HepG2 (cell line): ENCODE measurements at regions not wholly inside any gene's neighbourhood (a gene's known extent, or its start where the extent isn't known, plus 50 kb on each side); places are given as distances from the start of the nearest gene placed in this dataset.

Experiments used
- CTCF ChIP-seq: sonication (generic); formaldehyde crosslinking; IDR thresholded peaks from 2 replicates; pipeline ENCODE4 v1.5.0; 2020; ENCODE audit warnings: mild to moderate bottlenecking, missing genetic modification reagents, moderate library complexity
- MXI1 ChIP-seq: IDR thresholded peaks from 3 replicates; pipeline ENCODE4 v1.6.1; 2012; ENCODE audit warnings: low read depth, low read length, inconsistent platforms, borderline replicate concordance
- NFYB ChIP-seq: sonication (generic); formaldehyde crosslinking; IDR thresholded peaks from 2 replicates; pipeline ENCODE4 v1.4.0; 2020; ENCODE audit warnings: missing genetic modification reagents
- SIN3A ChIP-seq: IDR thresholded peaks from 2 replicates; pipeline ENCODE4 v1.6.1; 2011; ENCODE audit warnings: low read depth, mild to moderate bottlenecking, control low read depth, low read length, borderline replicate concordance
- SMAD3 ChIP-seq: sonication (generic); formaldehyde crosslinking; IDR thresholded peaks from 2 replicates; pipeline ENCODE4 v1.4.0; 2020; ENCODE audit warnings: missing genetic modification reagents
- SNAPC5 ChIP-seq: sonication (generic); formaldehyde crosslinking; IDR thresholded peaks from 2 replicates; pipeline ENCODE4 v1.8.1; 2023; ENCODE audit warnings: mild to moderate bottlenecking, missing genetic modification reagents, borderline replicate concordance
- TCF7 ChIP-seq: sonication (generic); IDR thresholded peaks from 2 replicates; pipeline ENCODE4 v1.6.1; 2016; ENCODE audit warnings: antibody characterized with exemption, low read depth
- ZBTB10 ChIP-seq: sonication (generic); formaldehyde crosslinking; IDR thresholded peaks from 2 replicates; pipeline ENCODE4 v1.4.0; 2020; ENCODE audit warnings: missing genetic modification reagents, borderline replicate concordance
- ZNF10 ChIP-seq: sonication (generic); formaldehyde crosslinking; IDR thresholded peaks from 2 replicates; pipeline ENCODE4 v1.4.0; 2020; ENCODE audit warnings: mild to moderate bottlenecking, low read depth, missing genetic modification reagents, borderline replicate concordance
- ZNF121 ChIP-seq: sonication (generic); formaldehyde crosslinking; IDR thresholded peaks from 2 replicates; pipeline ENCODE4 v1.5.0; 2020; ENCODE audit warnings: mild to moderate bottlenecking, missing genetic modification reagents
- ZSCAN20 ChIP-seq: sonication (generic); formaldehyde crosslinking; IDR thresholded peaks from 2 replicates; pipeline ENCODE4 v1.4.0; 2020; ENCODE audit warnings: missing genetic modification reagents, mild to moderate bottlenecking, borderline replicate concordance

- TF ChIP-seq NFYB (CRISPR knock-in tag) (no peak), ZSCAN20 (no peak), ZNF10 (no peak), SMAD3 (CRISPR knock-in tag) (no peak), SNAPC5 (CRISPR knock-in tag) (no peak), ZBTB10 (CRISPR knock-in tag) (no peak), TCF7 (no peak), MXI1 (no peak), CTCF (CRISPR knock-in tag) (no peak), SIN3A (no peak), ZNF121 (no peak)
Measured at GRCh38 chr18:41022484-41022883, 932.5 kb upstream of the PIK3C3 start.
